Smooth muscle cell (in vitro differentiated cells): ENCODE measurements at regions not wholly inside any gene's neighbourhood (a gene's known extent, or its start where the extent isn't known, plus 50 kb on each side); places are given as distances from the start of the nearest gene placed in this dataset.

Experiments
- DNase-seq: peaks from one replicate; lab custom pipeline; 2025; ENCODE audit not compliant: unreplicated experiment; lab: John Stamatoyannopoulos, UW
- H2AFZ ChIP-seq: fragments of 200-600 bp; sonication (generic); 2 replicates; pipeline ENCODE4 v1.6.0; 2016; ENCODE audit warnings: antibody characterized with exemption, low read depth, mild to moderate bottlenecking
- H3F3A ChIP-seq: fragments of 200-600 bp; sonication (generic); 2 replicates; pipeline ENCODE4 v1.6.0; 2017; ENCODE audit warnings: antibody characterized with exemption, low read depth
- H3K27ac ChIP-seq: fragments of 200-600 bp; sonication (generic); 2 replicates; pipeline ENCODE4 v1.5.1; 2016; ENCODE audit warnings: low read depth, mild to moderate bottlenecking
- H3K27me3 ChIP-seq: fragments of 200-600 bp; sonication (generic); 2 replicates; pipeline ENCODE4 v1.6.1; 2016; ENCODE audit warnings: low read depth, mild to moderate bottlenecking
- H3K36me3 ChIP-seq: fragments of 200-600 bp; sonication (generic); 2 replicates; pipeline ENCODE4 v1.5.1; 2016; ENCODE audit warnings: low read depth
- H3K4me1 ChIP-seq: fragments of 200-600 bp; sonication (generic); 2 replicates; pipeline ENCODE4 v1.5.1; 2016; ENCODE audit warnings: low read depth
- H3K4me2 ChIP-seq: fragments of 200-600 bp; sonication (generic); 2 replicates; pipeline ENCODE4 v1.6.0; 2016; ENCODE audit warnings: mild to moderate bottlenecking
- H3K4me3 ChIP-seq: fragments of 200-600 bp; sonication (generic); 2 replicates; pipeline ENCODE4 v1.5.1; 2016; ENCODE audit warnings: mild to moderate bottlenecking
- H3K79me2 ChIP-seq: fragments of 200-600 bp; sonication (generic); 2 replicates; pipeline ENCODE4 v1.6.0; 2016; ENCODE audit warnings: low read depth, mild to moderate bottlenecking
- H3K9ac ChIP-seq: fragments of 200-600 bp; sonication (generic); 2 replicates; pipeline ENCODE4 v1.6.0; 2016; ENCODE audit warnings: low read depth
- H3K9me3 ChIP-seq: fragments of 200-600 bp; sonication (generic); replicated peaks from 2 replicates; pipeline ENCODE4 v1.5.1; 2016; ENCODE audit warnings: low read depth
- H4K20me1 ChIP-seq: fragments of 200-600 bp; sonication (generic); 2 replicates; pipeline ENCODE4 v1.6.0; 2016; ENCODE audit warnings: low read depth
- CTCF ChIP-seq: fragments of 200-600 bp; sonication (generic); IDR thresholded peaks from 2 replicates; pipeline ENCODE4 v1.5.1; 2017; ENCODE audit warnings: borderline replicate concordance, mild to moderate bottlenecking, antibody characterized with exemption; ENCODE audit not compliant: insufficient read depth, poor library complexity, severe bottlenecking
- WGBS: methylation state at CpG from one replicate; pipeline ENCODE4 v1.1.7; 2016; ENCODE audit warnings: low lambda C conversion rate; 5-methylcytosine and 5-hydroxymethylcytosine counted together

- Histone ChIP-seq H2AFZ (no peak overlapping the region), H4K20me1 (no peaks in the 10 kb centered on the region), H3K4me3 (no peak overlapping the region), H3K9me3 (no peaks in the 10 kb centered on the region), H3K79me2 (no peaks in the 10 kb centered on the region), H3K27ac (no peak overlapping the region), H3K4me2 (no peak overlapping the region), H3K36me3 (no peaks in the 10 kb centered on the region), H3K4me1 (no peaks in the 10 kb centered on the region), H3K9ac (no peak overlapping the region), H3K27me3 (no peaks in the 10 kb centered on the region), H3F3A (no peaks in the 10 kb centered on the region)
- no peak for DNase-seq
- WGBS = 90% methylated on average over 6 of the region's 6 CpGs
- TF ChIP-seq CTCF = no peak
Measured at GRCh38 chr5:86101966-86102365, 515.8 kb upstream of the COX7C start.

DNA sequence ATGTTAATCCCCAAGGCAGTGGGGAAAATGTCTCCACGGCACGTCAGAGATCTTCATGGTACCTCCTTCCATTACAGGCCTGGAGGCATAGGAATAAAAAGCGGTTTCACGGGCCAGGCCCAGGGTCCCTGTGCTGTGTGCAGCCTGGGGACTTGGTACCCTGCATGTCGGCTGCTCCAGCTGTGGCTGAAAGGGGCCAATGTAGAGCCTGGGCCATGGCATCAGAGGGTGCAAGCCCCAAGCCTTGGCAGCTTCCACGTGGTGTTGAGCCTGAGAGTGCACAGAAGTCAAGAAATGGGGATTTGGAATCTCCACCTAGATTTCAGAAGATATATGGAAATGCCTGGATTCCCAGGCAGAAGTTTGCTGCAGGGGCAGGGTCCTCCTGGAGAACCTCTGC is 508.9 kb upstream of the COX7C start:
- Histone ChIP-seq H3K4me3 (no peak overlapping the region), H3K9ac (no peak overlapping the region), H4K20me1 (no peaks in the 10 kb centered on the region), H2AFZ (no peak overlapping the region), H3K4me2 (no peak overlapping the region), H3K27ac (no peak overlapping the region), H3K79me2 (no peaks in the 10 kb centered on the region), H3F3A (no peaks in the 10 kb centered on the region), H3K4me1 (no peaks in the 10 kb centered on the region), H3K27me3 (no peaks in the 10 kb centered on the region), H3K9me3 (no peaks in the 10 kb centered on the region), H3K36me3 (no peaks in the 10 kb centered on the region)
- 91% methylated on average over 6 of the region's 6 CpGs for WGBS
- no peak for TF ChIP-seq CTCF
- DNase-seq = no peak

DNA sequence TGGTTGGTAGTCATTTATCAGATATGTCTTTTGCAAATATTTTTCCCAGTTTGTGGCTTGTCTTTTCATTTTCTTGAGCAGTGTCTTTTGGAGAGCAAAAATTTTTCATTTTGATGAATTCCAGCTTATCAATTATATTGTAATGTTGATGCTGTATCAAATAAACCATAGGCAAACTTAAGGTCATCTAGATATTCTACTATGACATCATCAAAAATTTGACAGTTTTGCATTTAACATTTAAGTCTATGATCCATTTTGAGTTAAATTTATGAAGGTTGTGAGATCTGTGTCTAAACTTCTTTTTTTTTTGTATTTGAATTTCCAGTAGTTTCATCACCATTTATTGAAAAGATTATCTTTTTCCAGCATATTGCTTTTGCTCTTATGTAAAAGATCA is 505.5 kb upstream of the COX7C start:
- Histone ChIP-seq H3K36me3 (no peaks in the 10 kb centered on the region), H3K27me3 (no peaks in the 10 kb centered on the region), H3K4me1 (no peaks in the 10 kb centered on the region), H3F3A (no peaks in the 10 kb centered on the region), H3K79me2 (no peaks in the 10 kb centered on the region), H3K4me3 (no peak overlapping the region), H4K20me1 (no peaks in the 10 kb centered on the region), H3K27ac (no peak overlapping the region), H2AFZ (no peak overlapping the region), H3K4me2 (no peak overlapping the region), H3K9ac (no peak overlapping the region), H3K9me3 (no peaks in the 10 kb centered on the region)
- TF ChIP-seq CTCF = no peak
- no peak for DNase-seq

GRCh38 chr5:86115164-86115563 is 502.6 kb upstream of the COX7C start:
- H4K20me1 ChIP-seq = no peaks in the 10 kb centered on the region
- H3K27me3 ChIP-seq = no peaks in the 10 kb centered on the region
- no peak overlapping the region for H3K27ac ChIP-seq
- no peaks in the 10 kb centered on the region for H3K79me2 ChIP-seq
- no peak overlapping the region for H3K9ac ChIP-seq
- H3K9me3 ChIP-seq = no peaks in the 10 kb centered on the region
- H3F3A ChIP-seq = no peaks in the 10 kb centered on the region
- no peak overlapping the region for H3K4me3 ChIP-seq
- H3K4me1 ChIP-seq = no peaks in the 10 kb centered on the region
- no peak overlapping the region for H2AFZ ChIP-seq
- no peak for TF ChIP-seq CTCF
- no peaks in the 10 kb centered on the region for H3K36me3 ChIP-seq
- no peak for DNase-seq
- H3K4me2 ChIP-seq = no peak overlapping the region
- WGBS = 88% methylated on average over 1 of the region's 1 CpG
